Smooth muscle cell (in vitro differentiated cells): ENCODE measurements at regions not wholly inside any gene's neighbourhood (a gene's known extent, or its start where the extent isn't known, plus 50 kb on each side); places are given as distances from the start of the nearest gene placed in this dataset.

ENCODE experiments used
- DNase-seq: peaks from one replicate; lab custom pipeline; 2025; ENCODE audit not compliant: unreplicated experiment; lab: John Stamatoyannopoulos, UW
- H2AFZ ChIP-seq: fragments of 200-600 bp; sonication (generic); 2 replicates; pipeline ENCODE4 v1.6.0; 2016; ENCODE audit warnings: antibody characterized with exemption, low read depth, mild to moderate bottlenecking
- H3F3A ChIP-seq: fragments of 200-600 bp; sonication (generic); 2 replicates; pipeline ENCODE4 v1.6.0; 2017; ENCODE audit warnings: antibody characterized with exemption, low read depth
- H3K27ac ChIP-seq: fragments of 200-600 bp; sonication (generic); 2 replicates; pipeline ENCODE4 v1.5.1; 2016; ENCODE audit warnings: low read depth, mild to moderate bottlenecking
- H3K27me3 ChIP-seq: fragments of 200-600 bp; sonication (generic); 2 replicates; pipeline ENCODE4 v1.6.1; 2016; ENCODE audit warnings: low read depth, mild to moderate bottlenecking
- H3K36me3 ChIP-seq: fragments of 200-600 bp; sonication (generic); 2 replicates; pipeline ENCODE4 v1.5.1; 2016; ENCODE audit warnings: low read depth
- H3K4me1 ChIP-seq: fragments of 200-600 bp; sonication (generic); 2 replicates; pipeline ENCODE4 v1.5.1; 2016; ENCODE audit warnings: low read depth
- H3K4me2 ChIP-seq: fragments of 200-600 bp; sonication (generic); 2 replicates; pipeline ENCODE4 v1.6.0; 2016; ENCODE audit warnings: mild to moderate bottlenecking
- H3K4me3 ChIP-seq: fragments of 200-600 bp; sonication (generic); 2 replicates; pipeline ENCODE4 v1.5.1; 2016; ENCODE audit warnings: mild to moderate bottlenecking
- H3K79me2 ChIP-seq: fragments of 200-600 bp; sonication (generic); 2 replicates; pipeline ENCODE4 v1.6.0; 2016; ENCODE audit warnings: low read depth, mild to moderate bottlenecking
- H3K9ac ChIP-seq: fragments of 200-600 bp; sonication (generic); 2 replicates; pipeline ENCODE4 v1.6.0; 2016; ENCODE audit warnings: low read depth
- H3K9me3 ChIP-seq: fragments of 200-600 bp; sonication (generic); replicated peaks from 2 replicates; pipeline ENCODE4 v1.5.1; 2016; ENCODE audit warnings: low read depth
- H4K20me1 ChIP-seq: fragments of 200-600 bp; sonication (generic); 2 replicates; pipeline ENCODE4 v1.6.0; 2016; ENCODE audit warnings: low read depth
- WGBS: methylation state at CpG from one replicate; pipeline ENCODE4 v1.1.7; 2016; ENCODE audit warnings: low lambda C conversion rate; 5-methylcytosine and 5-hydroxymethylcytosine counted together
- TF ChIP-seq, protein P1 (sequence below): fragments of 200-600 bp; sonication (generic); IDR thresholded peaks from 2 replicates; pipeline ENCODE4 v1.5.1; 2017; ENCODE audit warnings: borderline replicate concordance, mild to moderate bottlenecking, antibody characterized with exemption; ENCODE audit not compliant: insufficient read depth, poor library complexity, severe bottlenecking

DNA sequence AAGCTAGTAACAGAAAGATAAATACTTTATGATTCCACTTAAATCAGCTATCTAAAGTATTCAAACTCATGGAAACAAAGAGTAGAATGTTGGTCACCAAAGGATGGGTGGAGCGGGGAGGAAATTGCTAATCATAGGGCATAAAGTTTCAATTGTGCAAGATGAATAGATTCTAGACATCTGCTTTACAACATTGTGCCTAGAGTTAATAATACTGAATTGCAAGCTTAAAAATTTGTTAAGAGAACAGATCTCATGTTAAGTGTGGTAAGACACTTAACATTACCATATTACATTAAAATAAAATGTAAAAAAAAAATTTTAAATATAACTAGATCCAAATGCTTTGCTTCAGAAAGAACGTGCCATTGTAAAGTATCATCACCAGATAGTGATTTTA is 411.1 kb upstream of the MBL2 start:
- TF ChIP-seq, protein P1, sequence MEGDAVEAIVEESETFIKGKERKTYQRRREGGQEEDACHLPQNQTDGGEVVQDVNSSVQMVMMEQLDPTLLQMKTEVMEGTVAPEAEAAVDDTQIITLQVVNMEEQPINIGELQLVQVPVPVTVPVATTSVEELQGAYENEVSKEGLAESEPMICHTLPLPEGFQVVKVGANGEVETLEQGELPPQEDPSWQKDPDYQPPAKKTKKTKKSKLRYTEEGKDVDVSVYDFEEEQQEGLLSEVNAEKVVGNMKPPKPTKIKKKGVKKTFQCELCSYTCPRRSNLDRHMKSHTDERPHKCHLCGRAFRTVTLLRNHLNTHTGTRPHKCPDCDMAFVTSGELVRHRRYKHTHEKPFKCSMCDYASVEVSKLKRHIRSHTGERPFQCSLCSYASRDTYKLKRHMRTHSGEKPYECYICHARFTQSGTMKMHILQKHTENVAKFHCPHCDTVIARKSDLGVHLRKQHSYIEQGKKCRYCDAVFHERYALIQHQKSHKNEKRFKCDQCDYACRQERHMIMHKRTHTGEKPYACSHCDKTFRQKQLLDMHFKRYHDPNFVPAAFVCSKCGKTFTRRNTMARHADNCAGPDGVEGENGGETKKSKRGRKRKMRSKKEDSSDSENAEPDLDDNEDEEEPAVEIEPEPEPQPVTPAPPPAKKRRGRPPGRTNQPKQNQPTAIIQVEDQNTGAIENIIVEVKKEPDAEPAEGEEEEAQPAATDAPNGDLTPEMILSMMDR: no peak
- Histone ChIP-seq H3K79me2 (no peaks in the 10 kb centered on the region), H3K36me3 (no peaks in the 10 kb centered on the region), H3K4me2 (no peak overlapping the region), H3K27me3 (peaks cover 5% of the 10 kb centered on the region), H2AFZ (no peak overlapping the region), H3F3A (no peaks in the 10 kb centered on the region), H4K20me1 (no peaks in the 10 kb centered on the region), H3K4me1 (no peaks in the 10 kb centered on the region), H3K9me3 (no peaks in the 10 kb centered on the region), H3K4me3 (no peak overlapping the region), H3K9ac (no peak overlapping the region), H3K27ac (no peak overlapping the region)
- 94% methylated on average over 2 of the region's 2 CpGs for WGBS
- DNase-seq: no peak

DNA sequence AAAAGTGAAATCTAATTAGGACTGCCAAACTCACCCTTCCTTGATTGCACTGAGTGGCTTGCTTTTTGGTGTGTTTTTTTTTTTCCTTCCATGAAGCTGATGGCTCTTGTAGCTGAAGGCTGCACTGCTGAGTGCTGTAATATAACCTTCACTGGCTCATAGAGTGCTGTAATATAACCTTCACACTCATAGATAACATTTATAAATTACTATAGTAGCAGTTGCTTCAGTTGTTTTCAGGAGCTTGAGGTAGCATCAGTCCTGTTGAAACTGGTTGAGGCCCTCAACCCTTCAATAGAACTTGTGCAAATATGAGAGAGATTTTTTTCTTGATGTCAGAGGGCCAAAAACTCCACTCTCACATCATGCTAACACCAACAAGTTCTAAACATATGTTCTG is 404.9 kb upstream of the MBL2 start:
- Histone ChIP-seq H3K36me3 (no peaks in the 10 kb centered on the region), H3K4me3 (no peak overlapping the region), H3K4me1 (peaks cover 7% of the 10 kb centered on the region), H2AFZ (no peak overlapping the region), H3F3A (no peaks in the 10 kb centered on the region), H3K4me2 (no peak overlapping the region), H3K9me3 (no peaks in the 10 kb centered on the region), H3K9ac (no peak overlapping the region), H3K79me2 (no peaks in the 10 kb centered on the region), H4K20me1 (no peaks in the 10 kb centered on the region), H3K27ac (no peak overlapping the region), H3K27me3 (peaks cover 40% of the 10 kb centered on the region)
- TF ChIP-seq, protein P1: no peak
- DNase-seq: no peak

DNA sequence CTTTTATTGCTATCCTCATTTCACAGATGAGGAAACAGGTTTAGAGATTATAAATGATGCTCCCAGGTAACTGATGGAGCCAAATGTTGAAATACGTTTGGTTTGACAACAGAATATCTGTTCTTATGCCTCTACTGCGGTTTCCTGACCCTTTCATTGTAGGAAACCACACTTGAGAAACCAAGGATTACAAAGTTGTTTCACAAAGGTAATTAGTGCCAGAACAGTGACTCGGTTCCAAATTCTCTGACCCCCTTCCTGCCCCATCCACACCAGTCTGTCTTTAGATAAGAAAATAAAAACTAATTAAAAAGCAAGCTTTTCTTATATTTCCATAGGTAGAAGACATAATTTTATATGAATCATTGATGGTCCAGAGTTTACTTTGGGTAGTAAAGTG is 393.7 kb upstream of the MBL2 start:
- no peaks in the 10 kb centered on the region for H3F3A ChIP-seq
- no peaks in the 10 kb centered on the region for H3K27me3 ChIP-seq
- no peak overlapping the region for H3K4me3 ChIP-seq
- 91% methylated on average over 3 of the region's 3 CpGs for WGBS
- DNase-seq: no peak
- H3K4me2 ChIP-seq: no peak overlapping the region
- TF ChIP-seq, protein P1: no peak
- no peak overlapping the region for H3K9ac ChIP-seq
- no peaks in the 10 kb centered on the region for H3K4me1 ChIP-seq
- no peaks in the 10 kb centered on the region for H3K79me2 ChIP-seq
- no peak overlapping the region for H3K27ac ChIP-seq
- no peaks in the 10 kb centered on the region for H4K20me1 ChIP-seq
- H3K9me3 ChIP-seq: no peaks in the 10 kb centered on the region
- no peak overlapping the region for H2AFZ ChIP-seq
- H3K36me3 ChIP-seq: no peaks in the 10 kb centered on the region

DNA sequence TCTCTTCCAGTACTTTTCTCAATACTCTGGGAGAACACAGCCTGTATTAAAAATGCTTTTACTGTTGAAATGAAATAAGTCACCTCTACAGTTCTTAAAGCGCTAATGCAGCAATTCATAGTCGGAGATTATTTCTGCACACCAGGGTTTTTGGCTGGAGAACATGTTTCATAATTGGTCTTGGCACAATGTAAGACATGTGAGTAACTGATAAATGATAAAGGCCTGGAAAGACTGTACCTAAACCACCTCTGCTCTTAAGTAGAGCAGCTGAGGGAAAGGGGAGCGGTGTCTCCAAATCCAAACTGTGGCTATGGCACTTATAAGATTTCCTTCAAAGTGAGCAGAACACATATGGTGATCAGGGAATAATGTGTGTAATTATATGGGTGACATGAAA is 390.3 kb upstream of the MBL2 start:
- Histone ChIP-seq H3K79me2 (no peaks in the 10 kb centered on the region), H2AFZ (no peak overlapping the region), H3K4me2 (no peak overlapping the region), H3K9me3 (no peaks in the 10 kb centered on the region), H3F3A (no peaks in the 10 kb centered on the region), H3K27ac (no peak overlapping the region), H3K9ac (no peak overlapping the region), H4K20me1 (no peaks in the 10 kb centered on the region), H3K27me3 (no peaks in the 10 kb centered on the region), H3K36me3 (no peaks in the 10 kb centered on the region), H3K4me1 (no peaks in the 10 kb centered on the region), H3K4me3 (no peak overlapping the region)
- TF ChIP-seq, protein P1: no peak
- DNase-seq: no peak
- WGBS: 95% methylated on average over 3 of the region's 3 CpGs
